HG03460 (cell line): ENCODE measurements at regions not wholly inside any gene's neighbourhood (a gene's known extent, or its start where the extent isn't known, plus 50 kb on each side); places are given as distances from the start of the nearest gene placed in this dataset.

Source experiments
- ATAC-seq: cut with Tn5 transposase; IDR thresholded peaks from one replicate; pipeline ENCODE4 v1.9.1; 2021; ENCODE audit not compliant: unreplicated experiment

DNA sequence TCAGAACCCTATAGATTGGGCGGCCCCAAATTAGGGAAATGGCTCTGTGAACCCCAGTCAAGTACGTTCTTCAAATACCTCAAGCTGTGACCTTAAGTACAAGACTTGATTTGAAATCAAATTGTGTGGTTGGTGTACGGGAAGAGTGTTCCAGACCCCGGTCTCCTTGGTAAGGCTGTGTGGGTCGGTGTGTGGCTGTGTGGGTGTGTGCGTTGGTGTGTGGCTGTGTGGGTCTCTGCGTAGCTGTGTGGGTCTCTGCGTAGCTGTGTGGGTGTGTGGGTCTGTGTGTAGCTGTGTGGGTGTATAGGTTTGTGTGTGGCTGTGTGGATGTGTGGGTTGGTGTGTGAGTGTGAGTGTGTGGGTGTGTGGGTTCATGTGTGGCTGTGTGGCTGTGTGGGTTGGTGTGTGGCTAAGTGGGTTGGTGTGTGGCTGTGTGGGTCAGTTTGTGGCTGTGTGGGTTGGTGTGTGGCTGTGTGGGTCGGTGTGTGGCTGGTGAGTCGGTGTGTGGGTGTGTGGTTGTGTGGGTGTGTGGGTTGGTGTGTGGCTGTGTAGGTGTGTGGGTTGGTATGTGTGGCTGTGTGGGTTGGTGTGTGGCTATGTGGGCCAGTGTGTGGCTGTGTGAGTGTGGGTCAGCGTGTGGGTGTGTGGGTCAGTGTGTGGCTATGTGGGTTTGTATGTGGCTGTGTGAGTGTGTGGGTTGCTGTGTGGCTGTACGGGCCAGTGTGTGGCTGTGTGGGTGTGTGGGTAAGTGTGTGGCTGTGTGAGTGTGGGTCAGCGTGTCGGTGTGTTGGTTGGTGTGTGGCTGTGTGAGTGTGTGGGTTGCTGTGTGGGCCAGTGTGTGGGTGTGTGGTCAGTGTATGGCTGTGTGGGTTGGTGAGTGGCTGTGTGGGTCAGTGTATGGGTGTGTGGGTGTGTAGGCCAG, 238.7 kb upstream of the ZFHX3 start:
- no peak for ATAC-seq

DNA sequence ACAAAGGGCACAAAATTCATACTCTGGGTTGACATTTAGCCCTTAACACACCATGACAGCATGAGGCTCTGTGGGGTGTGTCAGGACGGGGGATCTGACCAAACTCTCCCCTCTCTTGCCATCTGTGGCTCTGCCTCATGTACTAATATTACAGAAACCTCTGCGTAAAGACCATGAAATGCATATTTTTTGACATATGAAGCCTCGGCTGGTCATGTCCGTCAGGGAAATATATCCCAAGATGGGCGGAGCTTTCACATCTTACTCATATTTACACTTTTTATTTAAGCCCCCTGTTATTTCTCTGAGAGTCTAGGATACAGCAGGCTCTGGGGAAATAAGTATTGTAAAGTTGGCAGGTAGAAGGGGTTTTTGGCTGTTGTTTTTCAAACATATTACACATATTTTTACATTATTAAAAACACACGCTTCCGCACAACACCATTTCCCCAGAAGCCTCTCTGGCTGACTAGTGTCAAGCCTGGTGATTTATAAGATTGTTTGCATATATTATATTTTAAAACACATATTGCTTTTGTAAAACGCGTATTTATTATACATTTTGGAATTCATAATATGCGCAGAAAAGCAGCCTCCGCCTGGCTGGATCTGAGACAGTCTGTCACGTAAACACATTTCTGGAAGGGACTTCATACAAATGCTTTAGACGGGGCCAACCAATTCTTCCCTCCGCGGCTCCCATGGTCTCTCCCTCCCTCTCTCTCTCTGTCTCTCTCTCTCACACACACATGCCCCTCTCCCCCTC, 237.7 kb upstream of the ZFHX3 start:
- no peak for ATAC-seq

DNA sequence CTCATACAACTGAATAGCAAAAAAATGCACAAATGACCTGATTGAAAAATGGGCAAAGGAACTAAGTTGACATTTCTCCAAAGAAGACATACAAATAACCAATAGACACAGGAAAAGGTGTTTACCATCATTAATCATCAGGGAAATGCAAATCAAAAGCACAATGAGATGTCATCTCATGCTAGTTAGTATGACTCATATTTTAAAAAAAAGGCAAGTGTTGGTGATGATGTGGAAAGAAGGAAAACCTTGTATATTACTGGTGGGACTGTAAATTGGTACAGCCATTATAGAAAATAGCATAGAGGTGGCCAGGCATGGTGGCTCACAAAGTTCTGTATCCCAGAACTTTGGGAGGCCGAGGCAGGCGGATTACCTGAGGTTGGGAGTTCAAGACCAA, 232.5 kb upstream of the ZFHX3 start:
- ATAC-seq = no peak

DNA sequence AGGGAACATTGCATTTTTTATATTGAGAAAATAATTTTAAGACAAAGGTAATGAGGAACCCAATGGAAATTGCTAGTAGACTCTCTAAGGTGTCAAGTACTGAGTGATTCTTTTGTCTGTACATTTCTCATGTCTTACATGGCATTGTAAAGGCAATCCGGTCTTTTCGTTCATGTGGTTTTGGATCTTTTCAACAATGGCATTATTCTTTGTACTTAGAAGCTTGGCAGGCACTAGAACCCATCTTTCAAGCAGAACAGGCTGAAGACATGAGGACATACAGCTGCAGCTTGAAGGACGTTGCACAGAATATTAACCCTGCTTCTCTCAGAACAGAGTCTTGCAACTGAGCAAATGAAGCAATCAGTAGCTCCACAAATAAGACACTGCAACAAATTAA, 231.5 kb upstream of the ZFHX3 start:
- no peak for ATAC-seq

DNA sequence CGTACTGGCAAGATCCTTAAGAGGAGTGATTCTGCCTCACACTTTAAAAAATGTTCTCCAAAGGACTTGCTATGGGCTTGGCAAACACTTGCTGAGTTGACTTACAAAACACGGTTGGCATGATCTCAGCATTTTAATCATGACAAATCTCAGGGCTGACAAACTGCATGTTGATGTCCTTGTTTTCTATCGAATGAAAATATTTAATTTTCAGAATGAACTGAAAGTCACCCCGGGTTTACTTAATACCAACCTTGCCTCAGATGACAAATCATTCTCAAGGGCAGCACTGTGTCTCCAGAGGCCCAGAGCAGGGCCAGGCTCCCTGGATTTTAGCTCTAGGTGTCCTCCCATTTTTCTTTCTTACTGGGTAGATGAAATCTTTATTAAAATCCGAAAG, 229.1 kb upstream of the ZFHX3 start:
- no peak for ATAC-seq

DNA sequence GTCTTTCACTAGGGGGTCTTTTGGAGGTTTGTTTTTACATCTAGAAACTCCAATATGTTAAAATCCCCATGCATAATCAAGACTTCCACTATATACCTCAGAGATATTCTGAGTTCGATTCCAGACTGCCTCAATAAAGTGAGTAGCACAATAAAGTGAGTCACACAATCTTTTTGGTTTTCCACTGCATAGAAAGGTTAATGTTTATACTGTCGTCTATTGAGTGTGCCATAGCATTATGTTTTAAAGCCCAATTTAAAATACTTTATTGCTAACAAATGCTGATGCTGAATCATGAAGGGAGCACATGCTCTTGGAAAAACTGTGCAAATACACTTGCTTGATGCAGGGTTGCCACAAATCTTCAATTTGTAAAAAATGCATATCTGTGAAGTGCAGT, 227.5 kb upstream of the ZFHX3 start:
- ATAC-seq = no peak

DNA sequence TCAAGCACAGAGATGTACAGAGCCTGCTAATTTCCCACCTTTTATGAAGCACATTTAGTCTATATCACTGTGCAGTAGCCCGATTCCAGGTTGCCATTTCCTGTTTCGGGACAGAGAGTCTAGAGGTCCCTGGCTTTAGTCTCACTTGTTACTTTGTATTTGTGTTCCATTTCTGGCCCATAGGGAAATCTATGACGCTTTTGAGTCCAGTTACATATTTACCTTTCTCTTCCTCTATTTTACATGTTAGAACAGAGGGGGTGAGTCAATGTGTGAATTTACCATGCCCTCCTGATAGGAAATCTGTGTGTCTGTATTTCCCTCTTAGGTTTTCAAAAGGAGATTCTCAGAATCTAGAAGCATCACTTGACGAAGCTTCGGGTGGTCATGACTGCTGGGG, 227.1 kb upstream of the ZFHX3 start:
- no peak for ATAC-seq

DNA sequence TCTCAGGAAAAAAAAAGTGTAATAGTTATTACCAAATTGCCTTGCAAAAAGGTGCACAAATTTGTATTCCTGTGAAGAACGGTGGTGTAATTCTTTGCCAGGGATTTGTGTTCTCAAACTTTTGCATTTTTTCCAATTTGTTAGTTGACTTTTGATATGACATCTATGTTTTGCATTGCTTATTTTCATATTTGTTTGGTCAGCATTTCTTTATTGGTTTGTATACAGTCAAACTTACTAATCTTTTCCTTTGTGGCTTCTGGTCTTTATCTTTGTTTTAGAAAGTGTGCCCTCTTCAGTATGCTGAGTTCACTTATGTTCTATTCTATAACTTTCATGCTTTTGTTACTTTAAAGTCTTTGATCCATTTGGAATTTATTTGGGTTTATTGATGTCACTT, 226.2 kb upstream of the ZFHX3 start:
- no peak for ATAC-seq

DNA sequence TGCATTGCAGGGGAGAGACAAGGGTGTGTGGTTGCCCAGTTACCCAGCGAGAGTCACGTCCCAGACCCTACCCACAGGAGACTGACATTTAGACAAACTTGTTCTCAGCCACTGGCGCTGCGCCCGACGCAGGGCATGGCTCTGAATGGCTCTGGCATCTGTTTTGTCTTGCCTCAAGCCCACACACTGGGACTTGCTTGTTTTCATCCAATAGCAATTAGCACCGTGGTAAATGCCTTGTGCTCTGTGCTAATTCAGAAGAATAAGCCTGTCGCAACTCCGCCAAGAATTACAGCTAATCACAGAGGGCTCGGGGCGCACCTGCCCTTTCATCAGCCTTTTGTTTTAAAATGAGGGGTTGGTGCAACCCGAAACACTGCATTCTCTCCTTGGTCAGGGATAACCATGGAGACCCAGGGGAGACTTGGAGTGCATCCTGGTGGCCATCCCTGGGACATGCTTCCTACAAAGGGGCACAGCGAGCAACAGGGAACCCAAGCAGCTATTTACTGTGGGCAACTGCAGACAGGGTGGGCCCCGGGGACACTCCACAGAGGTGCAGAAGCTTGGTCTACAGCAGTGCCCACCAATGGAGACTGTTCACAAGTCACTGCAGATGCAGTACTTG, 220.6 kb upstream of the ZFHX3 start:
- no peak for ATAC-seq

DNA sequence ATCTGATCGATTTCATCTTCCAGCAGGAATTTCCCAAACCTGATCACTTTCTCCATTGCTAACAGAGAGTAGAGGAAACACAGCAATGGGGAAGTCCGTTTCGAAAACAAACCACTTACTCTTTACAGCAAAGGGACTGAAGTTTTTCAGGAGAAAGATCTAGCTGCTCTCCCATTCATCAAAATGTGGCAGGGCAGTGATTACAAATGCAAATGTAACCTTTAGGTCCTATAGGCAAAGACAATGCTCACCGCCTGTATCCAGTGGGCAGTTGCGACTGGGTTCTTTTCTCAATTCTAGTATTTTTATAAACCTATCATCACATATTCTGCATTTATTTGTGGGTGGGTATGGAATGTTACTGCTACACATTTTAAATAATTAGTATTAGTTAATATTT, 218.0 kb upstream of the ZFHX3 start:
- no peak for ATAC-seq

DNA sequence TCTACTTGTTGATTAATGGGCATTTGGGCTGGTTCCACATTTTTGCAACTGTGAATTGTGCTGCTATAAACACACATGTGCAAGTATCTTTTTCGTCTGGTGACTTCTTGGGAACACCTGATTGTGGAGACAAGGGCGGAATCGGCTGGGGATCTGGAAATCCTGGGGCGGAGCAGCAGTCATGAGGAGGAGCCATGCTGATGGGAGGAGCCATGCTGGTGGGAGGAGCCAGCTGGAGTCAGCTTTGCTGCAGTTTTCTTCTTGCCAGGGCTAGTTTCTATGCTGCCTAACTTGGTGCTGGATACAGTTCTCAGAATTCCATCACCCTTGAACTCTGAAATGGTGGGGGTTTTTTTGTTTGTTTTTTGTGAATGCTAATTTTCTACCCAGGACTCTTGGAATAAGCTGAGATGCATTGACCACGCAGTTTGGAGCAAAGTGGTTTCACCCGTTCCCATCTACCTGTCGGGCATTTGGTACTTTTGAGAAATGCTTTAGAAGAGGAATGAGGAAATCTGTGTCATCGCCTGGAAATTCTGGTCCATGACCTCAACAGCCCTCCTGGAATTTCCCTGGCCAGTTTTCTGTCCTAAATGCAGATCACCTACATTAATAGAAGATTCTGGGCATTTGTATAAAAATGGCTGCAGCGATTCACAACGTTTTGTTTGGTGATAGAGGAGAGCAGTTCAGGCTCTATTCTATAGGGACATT, 217.4 kb upstream of the ZFHX3 start:
- no peak for ATAC-seq

DNA sequence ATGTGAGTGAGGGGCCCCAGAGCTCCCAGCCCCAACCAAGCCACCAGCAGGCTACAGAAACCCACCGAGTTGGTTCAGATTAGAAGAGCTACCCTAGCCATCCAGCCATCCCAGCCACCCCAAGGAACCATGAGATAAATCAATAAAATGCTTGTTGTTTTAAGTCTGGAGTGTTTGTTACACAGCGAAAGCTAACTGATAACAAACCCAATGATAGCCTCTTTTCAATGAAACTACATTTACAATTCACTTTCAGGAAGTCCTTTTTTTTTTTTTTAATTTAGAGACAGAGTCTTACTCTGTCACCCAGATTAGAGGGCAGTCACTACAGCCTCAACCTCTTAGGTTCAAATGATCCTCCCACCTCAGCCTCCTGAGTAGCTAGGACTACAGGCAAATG, 215.0 kb upstream of the ZFHX3 start:
- ATAC-seq = no peak

DNA sequence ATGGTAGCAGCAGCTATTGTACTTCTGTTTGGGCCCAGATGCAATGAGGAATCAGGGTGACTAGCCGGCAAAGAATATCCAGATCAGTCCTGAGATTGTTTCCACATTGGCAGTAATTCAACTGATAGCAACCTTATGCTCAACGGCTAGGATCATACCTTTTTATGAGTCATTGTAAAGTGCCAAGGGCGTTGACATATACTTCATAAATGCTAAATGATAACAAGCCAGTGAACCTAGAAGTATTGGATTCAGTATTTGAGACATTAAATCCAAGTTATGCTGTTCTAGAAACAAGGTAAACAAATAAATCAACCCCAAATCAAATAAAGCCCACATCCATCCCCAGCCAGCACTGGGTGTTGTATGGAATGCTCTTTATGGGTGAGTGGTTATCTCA, 207.1 kb upstream of the ZFHX3 start:
- ATAC-seq = no peak

DNA sequence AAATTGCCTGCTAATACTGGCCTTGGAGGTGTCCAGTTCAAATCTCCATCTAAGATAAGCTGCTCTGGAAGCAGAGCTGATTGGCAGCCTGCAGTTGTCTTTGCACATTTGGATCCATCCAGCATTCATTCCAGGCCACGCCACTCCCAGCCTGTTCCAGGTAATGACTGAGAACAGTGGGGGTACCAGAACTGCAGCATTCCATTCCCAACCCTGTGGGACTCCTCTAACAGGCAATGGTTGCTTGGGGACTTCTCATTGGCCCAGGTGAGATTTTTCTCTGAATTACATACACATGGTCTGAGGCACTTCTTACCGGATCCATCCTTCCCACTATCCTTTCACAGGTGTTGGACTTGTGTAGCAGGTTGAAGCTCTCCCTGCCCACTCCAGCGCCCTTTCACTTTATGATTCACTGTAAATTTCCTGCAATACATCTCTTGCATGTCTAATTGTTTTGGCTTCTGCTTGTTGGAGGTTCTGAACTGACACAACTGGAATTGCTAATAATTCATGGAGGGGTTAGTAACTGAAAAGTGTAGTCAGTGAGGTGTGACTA, 206.1 kb upstream of the ZFHX3 start:
- ATAC-seq = no peak

DNA sequence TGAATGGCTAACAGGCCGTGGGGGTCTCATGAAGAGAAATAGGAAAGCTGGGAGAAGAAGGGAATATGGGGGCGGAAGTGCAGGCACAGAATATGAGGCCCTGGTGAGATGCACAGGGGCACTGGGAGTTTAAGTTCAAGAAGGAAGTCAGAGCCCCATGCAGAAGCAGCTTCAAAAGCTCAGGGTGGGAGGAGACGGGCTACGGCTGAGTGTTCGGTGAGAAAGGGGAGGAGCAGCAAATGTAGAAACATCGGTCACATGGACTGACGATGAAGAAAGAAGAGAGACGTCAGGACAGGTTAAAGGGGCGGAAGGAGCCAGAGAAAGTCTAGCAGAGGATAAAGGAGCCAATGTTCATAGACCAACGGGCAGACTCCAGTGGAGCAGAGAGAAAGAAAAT, 204.5 kb upstream of the ZFHX3 start:
- ATAC-seq = no peak

DNA sequence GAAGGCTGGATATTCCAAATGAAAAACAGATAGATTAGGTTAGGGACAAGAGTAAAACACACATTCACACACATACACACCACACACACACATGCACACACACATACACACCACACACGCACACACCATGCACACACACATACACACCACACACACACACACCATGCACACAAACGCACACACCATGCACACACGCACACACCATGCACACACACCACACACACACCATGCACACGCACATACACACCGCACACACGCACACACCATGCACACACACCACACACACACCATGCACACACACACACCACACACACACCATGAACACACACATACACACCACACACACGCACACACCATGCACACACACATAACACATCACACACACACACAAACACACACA, 203.7 kb upstream of the ZFHX3 start:
- ATAC-seq = no peak

DNA sequence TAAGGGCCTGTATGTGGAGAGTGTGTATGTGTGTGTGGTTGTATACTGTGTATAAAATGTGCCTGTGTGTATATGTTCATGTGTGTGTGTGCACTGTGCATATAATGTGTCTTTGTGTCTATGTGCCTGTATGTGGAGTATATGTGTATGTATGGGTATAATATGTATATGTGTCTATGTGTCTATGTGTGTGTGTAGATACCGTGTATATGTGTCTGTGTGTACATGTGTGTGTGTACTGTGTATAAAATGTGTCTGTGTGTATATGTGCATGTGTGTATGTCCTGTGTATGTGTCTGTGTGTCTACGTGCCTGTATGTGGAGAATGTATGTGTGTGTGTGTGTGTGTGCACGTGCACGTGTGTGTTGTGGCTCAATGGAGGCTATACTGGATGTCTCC, 200.4 kb upstream of the ZFHX3 start:
- ATAC-seq = no peak

DNA sequence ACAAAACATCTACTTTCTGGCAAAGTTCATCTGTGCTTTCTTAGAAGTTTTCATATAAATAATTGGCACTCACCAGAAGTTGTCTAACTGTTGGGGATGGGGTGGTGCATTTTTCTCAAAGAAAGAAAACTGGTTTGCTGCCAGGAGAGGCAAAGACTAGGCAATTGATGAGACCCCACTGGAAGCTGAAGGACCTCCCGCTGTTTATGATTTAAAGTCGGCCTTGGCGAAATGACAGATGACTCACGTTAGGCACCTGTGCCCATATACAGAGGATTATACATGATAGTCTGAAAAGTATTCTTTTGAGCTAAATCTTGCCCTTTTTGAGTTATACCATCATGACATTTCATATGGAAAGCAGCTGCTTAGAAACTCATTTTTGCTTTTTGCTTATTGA, 193.0 kb upstream of the ZFHX3 start:
- no peak for ATAC-seq

DNA sequence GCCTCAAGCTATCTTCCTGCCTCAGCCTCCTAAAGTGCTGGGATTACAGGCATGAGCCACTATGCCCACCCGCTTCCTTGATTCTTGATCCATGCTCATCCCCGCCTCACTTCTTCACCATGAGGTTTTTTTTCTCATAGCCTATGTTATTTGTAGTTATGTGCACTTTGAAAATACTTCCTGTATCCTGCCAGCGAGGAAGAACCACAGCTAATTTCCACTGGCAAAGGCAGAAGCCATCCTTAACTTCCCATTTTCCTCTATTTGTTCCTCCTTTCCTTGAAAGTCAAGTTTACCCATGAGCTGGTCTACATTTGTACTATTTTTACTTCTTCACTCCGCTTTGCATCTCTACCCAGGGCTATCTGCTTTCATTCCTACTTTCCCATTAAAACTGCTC, 189.7 kb upstream of the ZFHX3 start:
- ATAC-seq = no peak

DNA sequence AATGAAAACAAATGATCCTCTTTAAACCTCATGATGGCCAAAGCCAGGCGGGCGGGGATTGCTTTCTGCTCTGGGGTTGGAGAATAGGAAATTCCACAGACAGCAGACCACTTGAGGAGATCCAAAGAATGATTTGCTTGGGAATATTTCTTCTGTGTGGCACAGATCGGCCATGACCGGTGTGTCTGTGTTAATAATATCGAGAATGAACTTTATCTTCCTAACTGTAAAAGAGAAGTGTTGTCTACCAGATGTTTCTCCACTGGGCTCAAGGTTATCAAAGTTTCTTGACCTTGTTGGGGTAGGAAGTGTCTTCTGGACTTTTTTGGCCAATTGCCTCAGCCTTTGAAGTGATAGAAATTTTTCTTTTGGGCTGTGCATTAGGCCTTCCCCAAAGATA, 186.6 kb upstream of the ZFHX3 start:
- no peak for ATAC-seq

DNA sequence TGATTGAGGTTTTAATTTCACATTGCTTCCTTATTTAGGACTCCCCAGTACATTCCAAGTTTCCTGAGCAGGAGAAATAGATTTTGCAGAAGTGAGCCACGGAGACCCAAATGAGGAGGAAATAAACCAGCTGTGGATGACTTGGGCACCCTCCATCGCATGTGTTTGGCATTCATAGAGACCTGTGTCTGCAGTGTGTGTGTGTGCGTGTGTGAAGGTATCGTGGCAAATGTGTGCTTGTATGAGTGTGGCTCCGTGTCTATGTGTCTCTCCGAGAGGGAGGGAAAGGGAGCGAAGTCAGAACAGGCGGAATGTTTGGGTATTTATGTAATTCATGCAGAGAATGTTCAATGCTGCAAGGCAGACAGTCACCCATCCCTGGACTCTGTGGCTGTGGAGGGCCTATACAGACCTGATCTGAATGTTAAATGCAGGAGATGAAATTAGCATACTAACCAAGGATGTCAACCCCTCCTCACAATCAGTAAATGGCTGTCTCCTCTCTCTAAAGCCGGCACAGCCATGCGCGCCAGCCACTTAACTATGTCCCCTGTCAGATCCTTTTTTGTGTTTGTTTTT, 186.0 kb upstream of the ZFHX3 start:
- ATAC-seq = no peak
